ENCODE measurements at regions not wholly inside any gene's neighbourhood (a gene's known extent, or its start where the extent isn't known, plus 50 kb on each side); places are given as distances from the start of the nearest gene placed in this dataset.
A peak's percentile ranks its signal among the peaks of the same experiment; 100 is the strongest.

DNA sequence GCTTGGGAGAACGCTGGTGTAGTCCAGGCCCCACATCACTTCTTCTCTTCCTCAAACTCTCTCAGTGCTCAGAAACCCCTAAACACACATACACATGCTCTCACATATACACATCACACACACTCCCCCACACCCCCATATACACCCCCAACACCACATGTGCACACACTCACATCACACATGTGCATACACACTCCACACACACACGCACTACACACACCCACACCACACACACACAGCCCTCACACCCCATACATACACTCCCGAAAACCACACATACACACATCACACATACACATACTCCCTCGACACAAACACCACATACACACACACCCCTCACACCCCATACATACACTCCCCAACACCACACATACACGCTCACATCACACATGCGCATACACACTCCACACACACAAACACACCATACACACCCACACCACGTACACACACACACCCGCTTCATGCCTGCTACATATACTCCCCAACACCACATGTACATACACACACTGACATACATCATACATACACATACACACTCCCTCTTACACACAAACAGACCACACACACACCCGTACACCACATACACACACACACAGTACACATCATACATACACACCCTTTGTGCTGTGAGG is 110.3 kb upstream of the TMEM170B start:
- WGBS, 2 donors: 83 to 85% methylated on average over 9 of the region's 9 CpGs
- ATAC-seq (ENCODE audit: low FRiP score in 2 of 2): peak in 1 of 2 donors; percentile 21
- Histone ChIP-seq H3K4me3 (no peak overlapping the region), H3K9me3 (no peaks in the 10 kb centered on the region), H3K4me1 (peaks cover 59 to 93% (median 68%) of the 10 kb centered on the region in 4 donors), H3K27ac (peak overlapping the region; percentile 76 to 89 (median 86)), H3K27me3 (no peaks in the 10 kb centered on the region), H3K36me3 (no peaks in the 10 kb centered on the region)
- TF ChIP-seq, protein P1, sequence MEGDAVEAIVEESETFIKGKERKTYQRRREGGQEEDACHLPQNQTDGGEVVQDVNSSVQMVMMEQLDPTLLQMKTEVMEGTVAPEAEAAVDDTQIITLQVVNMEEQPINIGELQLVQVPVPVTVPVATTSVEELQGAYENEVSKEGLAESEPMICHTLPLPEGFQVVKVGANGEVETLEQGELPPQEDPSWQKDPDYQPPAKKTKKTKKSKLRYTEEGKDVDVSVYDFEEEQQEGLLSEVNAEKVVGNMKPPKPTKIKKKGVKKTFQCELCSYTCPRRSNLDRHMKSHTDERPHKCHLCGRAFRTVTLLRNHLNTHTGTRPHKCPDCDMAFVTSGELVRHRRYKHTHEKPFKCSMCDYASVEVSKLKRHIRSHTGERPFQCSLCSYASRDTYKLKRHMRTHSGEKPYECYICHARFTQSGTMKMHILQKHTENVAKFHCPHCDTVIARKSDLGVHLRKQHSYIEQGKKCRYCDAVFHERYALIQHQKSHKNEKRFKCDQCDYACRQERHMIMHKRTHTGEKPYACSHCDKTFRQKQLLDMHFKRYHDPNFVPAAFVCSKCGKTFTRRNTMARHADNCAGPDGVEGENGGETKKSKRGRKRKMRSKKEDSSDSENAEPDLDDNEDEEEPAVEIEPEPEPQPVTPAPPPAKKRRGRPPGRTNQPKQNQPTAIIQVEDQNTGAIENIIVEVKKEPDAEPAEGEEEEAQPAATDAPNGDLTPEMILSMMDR (IDR thresholded peaks at IDR 0.05): no peak
- TF ChIP-seq EP300 (IDR thresholded peaks at IDR 0.05) (no peak), POLR2A (IDR thresholded peaks at IDR 0.05) (no peak), POLR2AphosphoS5 (IDR thresholded peaks at IDR 0.05) (no peak)
- no peak for DNase-seq

DNA sequence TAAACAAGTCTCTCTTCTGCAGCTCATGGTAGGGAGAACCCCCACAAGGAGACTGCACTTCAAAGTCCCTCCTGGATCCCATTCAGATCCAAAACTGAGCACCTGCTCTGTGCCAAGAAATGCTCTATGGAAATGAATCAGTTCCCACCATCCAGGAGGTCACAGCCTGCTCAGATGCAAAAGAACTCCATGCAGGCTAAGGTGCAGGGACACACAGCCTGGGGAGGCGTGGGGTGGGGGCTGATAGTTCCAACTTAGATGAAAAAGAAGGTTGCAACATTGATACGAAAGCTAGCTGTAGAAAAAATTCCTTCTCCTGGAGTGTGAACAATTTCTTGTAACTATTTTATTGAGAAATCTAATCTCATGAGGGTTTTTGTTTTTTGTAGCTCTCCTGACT is 111.0 kb upstream of the TMEM170B start:
- Histone ChIP-seq H3K27ac (peak overlapping the region; percentile 76 to 89 (median 86)), H3K36me3 (no peaks in the 10 kb centered on the region), H3K4me3 (no peak overlapping the region), H3K9me3 (no peaks in the 10 kb centered on the region), H3K27me3 (no peaks in the 10 kb centered on the region), H3K4me1 (peaks cover 54 to 87% (median 63%) of the 10 kb centered on the region in 4 donors)
- ATAC-seq (ENCODE audit: low FRiP score in 2 of 2) (peak in 1 of 2 donors; percentile 33), DNase-seq (no peak)
- TF ChIP-seq POLR2A (IDR thresholded peaks at IDR 0.05): no peak
- no peak for TF ChIP-seq POLR2AphosphoS5 (IDR thresholded peaks at IDR 0.05)
- TF ChIP-seq EP300 (IDR thresholded peaks at IDR 0.05): no peak
- 53 to 71% methylated on average over 2 of the region's 2 CpGs for WGBS, 2 donors

DNA sequence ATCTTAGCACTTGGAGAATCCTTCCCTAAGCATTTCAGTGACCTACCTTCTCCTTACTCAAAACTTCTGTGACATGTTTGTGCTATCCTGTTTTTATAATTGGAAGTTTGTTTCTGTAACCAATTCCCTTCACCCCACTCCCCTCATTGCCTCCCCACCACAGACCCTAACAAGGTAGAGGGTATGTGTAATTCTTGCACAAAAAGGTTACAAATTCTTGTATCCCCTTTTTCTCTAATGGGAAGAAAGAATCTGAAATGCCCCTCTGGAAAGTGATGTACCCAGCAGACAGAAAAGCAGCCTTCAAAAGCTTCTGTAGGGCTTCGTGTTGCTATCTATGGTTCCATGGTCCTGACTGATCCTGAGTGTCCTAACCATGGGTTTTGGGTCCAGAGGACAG is 111.7 kb upstream of the TMEM170B start:
- DNase-seq: no peak
- 64 to 90% methylated on average over 1 of the region's 1 CpG for WGBS, 2 donors
- Histone ChIP-seq H3K9me3 (no peaks in the 10 kb centered on the region), H3K27ac (peak overlapping the region in 3 of 4 donors; percentile 86 to 89 (median 87)), H3K4me3 (no peak overlapping the region), H3K4me1 (peaks cover 52 to 82% (median 61%) of the 10 kb centered on the region in 4 donors), H3K36me3 (no peaks in the 10 kb centered on the region), H3K27me3 (no peaks in the 10 kb centered on the region)
- ATAC-seq (ENCODE audit: low FRiP score in 2 of 2): no peak
- TF ChIP-seq POLR2AphosphoS5 (IDR thresholded peaks at IDR 0.05): no peak
- no peak for TF ChIP-seq EP300 (IDR thresholded peaks at IDR 0.05)
- TF ChIP-seq, protein P1 (IDR thresholded peaks at IDR 0.05): no peak
- TF ChIP-seq POLR2A (IDR thresholded peaks at IDR 0.05): no peak

DNA sequence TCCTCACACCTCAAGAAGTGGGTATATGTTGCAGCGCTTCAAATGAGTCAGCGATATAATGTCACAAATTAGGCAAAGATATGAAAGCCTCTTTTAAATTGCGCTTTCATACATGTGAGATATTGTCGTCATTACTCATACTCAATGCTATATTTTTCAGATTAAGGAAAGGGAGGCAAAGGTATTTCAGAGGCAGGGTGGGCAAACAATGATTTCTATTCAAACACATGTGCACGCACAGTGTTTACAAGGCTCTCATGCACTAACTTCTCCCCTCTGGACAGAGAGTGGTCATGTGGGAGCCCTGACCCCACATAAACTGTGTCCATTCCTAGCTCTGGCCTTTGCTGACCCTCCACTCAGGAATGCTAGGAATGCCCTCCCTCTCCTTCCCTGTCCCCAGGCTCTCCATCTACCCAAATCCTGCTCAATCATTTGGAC is 112.1 kb upstream of the TMEM170B start:
- ATAC-seq (ENCODE audit: low FRiP score in 2 of 2) (no peak), DNase-seq (no peak)
- Histone ChIP-seq H3K4me1 (peaks cover 50 to 78% (median 58%) of the 10 kb centered on the region in 4 donors), H3K36me3 (no peaks in the 10 kb centered on the region), H3K27ac (peak overlapping the region; percentile 10 to 89 (median 86)), H3K4me3 (no peak overlapping the region), H3K27me3 (no peaks in the 10 kb centered on the region), H3K9me3 (no peaks in the 10 kb centered on the region)
- TF ChIP-seq, protein P1 (IDR thresholded peaks at IDR 0.05): no peak
- no peak for TF ChIP-seq POLR2A (IDR thresholded peaks at IDR 0.05)
- TF ChIP-seq POLR2AphosphoS5 (IDR thresholded peaks at IDR 0.05): no peak
- TF ChIP-seq EP300 (IDR thresholded peaks at IDR 0.05): no peak
- 80 to 83% methylated on average over 5 of the region's 5 CpGs for WGBS, 2 donors

DNA sequence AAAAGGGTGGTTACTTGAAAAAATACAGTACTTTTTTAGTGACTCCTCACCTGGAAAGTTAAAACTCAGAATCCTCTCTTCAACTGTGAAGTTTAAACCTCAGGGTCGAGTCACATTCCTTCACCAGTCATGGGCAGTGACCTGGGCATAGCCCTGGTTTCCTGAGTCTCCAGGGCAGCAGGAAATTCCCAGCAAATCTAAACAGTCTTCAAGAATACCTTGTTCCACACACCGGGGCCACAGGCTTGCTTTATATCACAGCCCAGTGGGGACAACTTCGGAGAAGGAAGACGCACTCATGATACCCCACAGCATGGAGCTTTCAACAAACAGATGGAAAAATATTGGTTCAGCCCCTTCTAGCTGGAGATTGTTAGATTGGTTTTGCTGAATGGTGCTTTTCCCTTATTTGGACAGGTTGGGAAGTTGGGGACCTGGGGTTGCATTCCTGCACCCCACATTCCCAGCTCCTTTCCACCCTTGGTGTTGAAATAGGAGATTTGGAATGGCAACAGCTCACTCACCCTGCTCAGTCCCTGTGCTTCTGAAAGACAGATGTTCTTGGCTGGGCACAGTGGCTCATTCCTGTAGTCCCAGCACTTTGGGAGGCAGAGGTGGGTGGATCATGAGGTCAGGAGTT is 113.0 kb upstream of the TMEM170B start:
- H3K27me3 ChIP-seq: no peaks in the 10 kb centered on the region
- H3K27ac ChIP-seq: peak overlapping the region; percentile 10 to 87 (median 45)
- WGBS, 2 donors: 48 to 59% methylated on average over 4 of the region's 4 CpGs
- H3K4me1 ChIP-seq: peaks cover 41 to 69% (median 50%) of the 10 kb centered on the region in 4 donors
- TF ChIP-seq POLR2AphosphoS5 (IDR thresholded peaks at IDR 0.05) (peak in 1 of 2 donors; percentile 23), POLR2A (IDR thresholded peaks at IDR 0.05) (no peak)
- no peak for DNase-seq
- H3K9me3 ChIP-seq: no peaks in the 10 kb centered on the region
- ATAC-seq (ENCODE audit: low FRiP score in 2 of 2): no peak
- H3K36me3 ChIP-seq: no peaks in the 10 kb centered on the region
- no peak overlapping the region for H3K4me3 ChIP-seq

All from upper lobe of left lung (tissue), 6 donors.